Esophagus muscularis mucosa (tissue), 4 donors: ENCODE measurements at regions not wholly inside any gene's neighbourhood (a gene's known extent, or its start where the extent isn't known, plus 50 kb on each side); places are given as distances from the start of the nearest gene placed in this dataset.
"Not testable (repeated sequence)": the region's sequence is repeated elsewhere in the genome, so short reads cannot be mapped to it uniquely, and the experiment has no call there.

Experiments used
- EP300 ChIP-seq: sonication (generic); formaldehyde crosslinking; IDR thresholded peaks from one replicate; pipeline ENCODE4 v1.6.1; 2017; ENCODE audit warnings: antibody characterized with exemption
- POLR2A ChIP-seq: fragments of 450-650 bp; IDR thresholded peaks from one replicate; pipeline ENCODE4 v1.6.1; 2017; ENCODE audit warnings: antibody characterized with exemption, moderate library complexity, mild to moderate bottlenecking, low read depth
- POLR2AphosphoS5 ChIP-seq, 2 donors: sonication (generic); formaldehyde crosslinking; IDR thresholded peaks; one replicate each; pipeline ENCODE4 v1.6.1; 2017; ENCODE audit warnings: antibody characterized with exemption in 2 of 2
- TF ChIP-seq, protein P1 (sequence below), 3 experiments: fragments of 200-600 bp in 2 of 3; fragments of 450-650 bp in 1 of 3; sonication (generic) in 2 of 3; IDR thresholded peaks; one replicate each; pipeline ENCODE4 v1.5.1; 2017 to 2019; ENCODE audit warnings: antibody characterized with exemption in 3 of 3, mild to moderate bottlenecking in 2 of 3, moderate library complexity in 1 of 3

DNA sequence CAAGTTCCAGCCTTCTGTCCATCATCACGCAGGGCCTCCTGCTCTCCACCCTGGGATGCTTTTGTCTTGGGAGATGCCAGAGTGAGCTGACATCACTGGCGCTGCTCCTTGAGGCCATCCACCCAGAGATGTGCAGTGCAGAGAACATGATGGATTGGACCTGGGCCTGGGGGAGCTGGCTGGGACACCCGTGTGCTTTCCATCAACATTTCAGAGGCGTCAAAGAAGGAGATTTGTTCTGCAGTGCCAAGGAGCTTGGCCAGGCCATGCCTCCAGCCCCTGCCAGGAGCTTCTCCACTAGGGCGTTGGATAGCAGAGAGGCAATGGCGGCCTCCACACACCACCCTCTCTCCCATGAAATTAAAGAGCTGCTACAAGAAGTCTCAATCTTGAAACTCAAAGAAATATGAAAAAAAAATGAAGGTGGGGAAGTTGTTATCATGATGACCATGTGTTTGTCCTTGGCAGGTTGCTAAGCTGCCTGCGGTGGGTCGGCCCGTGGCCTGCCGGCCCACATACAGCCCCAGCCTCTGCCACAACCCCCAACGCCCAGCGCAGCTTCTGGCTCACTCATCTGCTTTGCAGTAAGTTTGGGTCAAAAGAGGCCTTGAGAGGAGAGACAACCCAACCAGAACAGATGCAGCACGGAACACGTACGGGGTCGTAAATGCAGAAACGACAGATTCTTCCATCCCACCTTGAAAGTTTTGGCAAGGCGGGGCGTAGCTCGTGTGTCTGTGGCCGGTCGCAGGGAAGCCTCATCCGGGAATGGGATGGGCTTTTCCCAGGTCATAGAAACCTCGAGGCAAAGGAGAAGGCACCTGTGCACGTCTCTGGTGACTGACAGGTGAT is 196.0 kb downstream of the NPIPB11 start:
- TF ChIP-seq, protein P1, sequence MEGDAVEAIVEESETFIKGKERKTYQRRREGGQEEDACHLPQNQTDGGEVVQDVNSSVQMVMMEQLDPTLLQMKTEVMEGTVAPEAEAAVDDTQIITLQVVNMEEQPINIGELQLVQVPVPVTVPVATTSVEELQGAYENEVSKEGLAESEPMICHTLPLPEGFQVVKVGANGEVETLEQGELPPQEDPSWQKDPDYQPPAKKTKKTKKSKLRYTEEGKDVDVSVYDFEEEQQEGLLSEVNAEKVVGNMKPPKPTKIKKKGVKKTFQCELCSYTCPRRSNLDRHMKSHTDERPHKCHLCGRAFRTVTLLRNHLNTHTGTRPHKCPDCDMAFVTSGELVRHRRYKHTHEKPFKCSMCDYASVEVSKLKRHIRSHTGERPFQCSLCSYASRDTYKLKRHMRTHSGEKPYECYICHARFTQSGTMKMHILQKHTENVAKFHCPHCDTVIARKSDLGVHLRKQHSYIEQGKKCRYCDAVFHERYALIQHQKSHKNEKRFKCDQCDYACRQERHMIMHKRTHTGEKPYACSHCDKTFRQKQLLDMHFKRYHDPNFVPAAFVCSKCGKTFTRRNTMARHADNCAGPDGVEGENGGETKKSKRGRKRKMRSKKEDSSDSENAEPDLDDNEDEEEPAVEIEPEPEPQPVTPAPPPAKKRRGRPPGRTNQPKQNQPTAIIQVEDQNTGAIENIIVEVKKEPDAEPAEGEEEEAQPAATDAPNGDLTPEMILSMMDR (IDR thresholded peaks at IDR 0.05), result not testable (repeated sequence)
- TF ChIP-seq POLR2AphosphoS5 (IDR thresholded peaks at IDR 0.05); POLR2A; EP300: not testable (repeated sequence)
